Spleen (tissue), 11 donors: ENCODE measurements at regions not wholly inside any gene's neighbourhood (a gene's known extent, or its start where the extent isn't known, plus 50 kb on each side); places are given as distances from the start of the nearest gene placed in this dataset.

ENCODE experiments used
- DNase-seq: peaks from one replicate; pipeline ENCODE4 v3.0.0-alpha.2; 2020
- H3K27ac ChIP-seq, 8 donors: fragments of 200-600 bp; sonication (generic) in 7 of 8; 1 replicate in 4 of 8; 2 replicates in 4 of 8; pipeline versions ENCODE4 v1.5.0 to v1.8.0; 2016 to 2021; ENCODE audit warnings: inconsistent platforms in 4 of 8, mild to moderate bottlenecking in 4 of 8, moderate library complexity in 1 of 8
- H3K27me3 ChIP-seq, 7 donors: fragments of 200-600 bp; sonication (generic) in 6 of 7; replicated peaks in 1 of 7; 1 replicate in 4 of 7; 2 replicates in 3 of 7; pipeline versions ENCODE4 v1.5.0 to v1.8.0; 2016 to 2021; ENCODE audit warnings: inconsistent platforms in 3 of 7, mild to moderate bottlenecking in 1 of 7
- H3K36me3 ChIP-seq, 6 donors: fragments of 200-600 bp; sonication (generic) in 5 of 6; 1 replicate in 4 of 6; 2 replicates in 2 of 6; pipeline versions ENCODE4 v1.5.0 to v1.8.0; 2016 to 2021; ENCODE audit warnings: inconsistent platforms in 2 of 6
- H3K4me1 ChIP-seq, 6 donors: fragments of 200-600 bp; sonication (generic) in 5 of 6; 1 replicate in 3 of 6; 2 replicates in 3 of 6; pipeline versions ENCODE4 v1.5.0 to v1.8.0; 2016 to 2021; ENCODE audit warnings: inconsistent platforms in 3 of 6
- H3K4me3 ChIP-seq, 8 donors: fragments of 200-600 bp; sonication (generic) in 7 of 8; 1 replicate in 4 of 8; 2 replicates in 4 of 8; pipeline versions ENCODE4 v1.5.0 to v1.8.0; 2016 to 2021; ENCODE audit warnings: inconsistent platforms in 4 of 8, mild to moderate bottlenecking in 4 of 8, moderate library complexity in 2 of 8
- H3K9me3 ChIP-seq, 8 donors: fragments of 200-600 bp; sonication (generic) in 7 of 8; 1 replicate in 4 of 8; 2 replicates in 4 of 8; pipeline versions ENCODE4 v1.5.0 to v1.8.0; 2016 to 2021; ENCODE audit warnings: inconsistent platforms in 4 of 8
- CTCF ChIP-seq, 11 experiments: fragments of 200-600 bp in 7 of 11; fragments of 450-650 bp in 4 of 11; sonication (generic) in 4 of 11; IDR thresholded peaks in 8 of 11; conservative IDR thresholded peaks in 3 of 11; 1 replicate in 7 of 11; 2 replicates in 4 of 11; pipeline versions ENCODE4 v1.4.0 to v1.8.0; 2016 to 2021; ENCODE audit warnings: antibody characterized with exemption in 11 of 11, inconsistent platforms in 4 of 11, mild to moderate bottlenecking in 1 of 11
- POLR2A ChIP-seq, 3 donors: fragments of 450-650 bp; IDR thresholded peaks; one replicate each; pipeline ENCODE4 v1.5.1; 2017; ENCODE audit warnings: antibody characterized with exemption in 3 of 3, mild to moderate bottlenecking in 1 of 3
- POLR2AphosphoS5 ChIP-seq, 3 donors: sonication (generic); formaldehyde crosslinking; IDR thresholded peaks; one replicate each; pipeline ENCODE4 v1.5.1; 2017; ENCODE audit warnings: antibody characterized with exemption in 3 of 3
- WGBS, 5 donors: extraction: QIAGEN DNeasy Blood & Tissue Kit in 3 of 5; methylation state at CpG; one replicate each; pipeline versions ENCODE4 v1.1.5 to v1.1.7; 2013 to 2018; 5-methylcytosine and 5-hydroxymethylcytosine counted together
- intact Hi-C: fragments of 100-400 bp; cut with DNase I; formaldehyde crosslinking; loops from one replicate; pipeline ENCODE4 v1.15.0; 2023; ENCODE audit warnings: low total_unique reads
- donor health status: healthy with polysubstance abuse.
- donor health status: DM: no; HTN: no; CAD: no; lungs with moderate emphysema.
- donor health status: DM: no; HTN: no; CAD: no.
- donor health status: Bipolar disorder and iron deficiency.
- donor health status: healthy.
- donor health status: DM: no; HTN: no; CAD: no.
- donor health status: DM: yes; HTN: yes; CAD: no.

GRCh38 chr18:34283506-34283905, 58.8 kb upstream of the NOL4 start:
- Histone ChIP-seq H3K4me1 (no peaks in the 10 kb centered on the region), H3K36me3 (no peaks in the 10 kb centered on the region), H3K4me3 (no peak overlapping the region), H3K27me3 (no peaks in the 10 kb centered on the region), H3K27ac (no peak overlapping the region), H3K9me3 (peaks cover 0 to 22% (median 15%) of the 10 kb centered on the region in 8 donors)
- intact Hi-C loops: no loop called here
- DNase-seq: no peak
- 72 to 89% (median 75%) methylated on average over 1 of the region's 1 CpG for WGBS, 5 donors
- TF ChIP-seq CTCF (IDR thresholded peaks at IDR 0.05 in 8 of 11, conservative IDR thresholded peaks at IDR 0.05 in 3 of 11): no peak
- TF ChIP-seq POLR2AphosphoS5 (IDR thresholded peaks at IDR 0.05): no peak
- TF ChIP-seq POLR2A (IDR thresholded peaks at IDR 0.05): no peak

GRCh38 chr18:34287825-34288224, 63.1 kb upstream of the NOL4 start:
- intact Hi-C loops: no loop called here
- DNase-seq: no peak
- peaks cover 0 to 33% (median 17%) of the 10 kb centered on the region in 8 donors for H3K9me3 ChIP-seq

GRCh38 chr18:34292594-34292993, 67.9 kb upstream of the NOL4 start:
- DNase-seq: no peak
- intact Hi-C loops: no loop called here
- Histone ChIP-seq H3K27me3 (no peaks in the 10 kb centered on the region), H3K36me3 (no peaks in the 10 kb centered on the region), H3K9me3 (peaks cover 0 to 20% (median 12%) of the 10 kb centered on the region in 8 donors), H3K4me3 (no peak overlapping the region), H3K27ac (no peak overlapping the region), H3K4me1 (no peaks in the 10 kb centered on the region)
- WGBS, 5 donors: 52 to 73% (median 64%) methylated on average over 2 of the region's 2 CpGs
- TF ChIP-seq POLR2A (IDR thresholded peaks at IDR 0.05): no peak
- TF ChIP-seq CTCF (IDR thresholded peaks at IDR 0.05 in 8 of 11, conservative IDR thresholded peaks at IDR 0.05 in 3 of 11): no peak
- no peak for TF ChIP-seq POLR2AphosphoS5 (IDR thresholded peaks at IDR 0.05)

More at GRCh38 chr18:34287825-34288224, 63.1 kb upstream of the NOL4 start:
- Histone ChIP-seq H3K36me3 (no peaks in the 10 kb centered on the region), H3K4me1 (no peaks in the 10 kb centered on the region), H3K4me3 (no peak overlapping the region), H3K27me3 (no peaks in the 10 kb centered on the region), H3K27ac (no peak overlapping the region)
- no peak for TF ChIP-seq POLR2A (IDR thresholded peaks at IDR 0.05)
- TF ChIP-seq CTCF (IDR thresholded peaks at IDR 0.05 in 8 of 11, conservative IDR thresholded peaks at IDR 0.05 in 3 of 11): no peak
- no peak for TF ChIP-seq POLR2AphosphoS5 (IDR thresholded peaks at IDR 0.05)

GRCh38 chr18:34297287-34297686, 72.6 kb upstream of the NOL4 start:
- intact Hi-C loops: no loop called here

More at GRCh38 chr18:34297287-34297686, 72.6 kb upstream of the NOL4 start:
- Histone ChIP-seq H3K9me3 (peaks cover 0 to 7% (median 0%) of the 10 kb centered on the region in 8 donors), H3K27me3 (no peaks in the 10 kb centered on the region), H3K27ac (no peak overlapping the region), H3K4me3 (no peak overlapping the region), H3K36me3 (no peaks in the 10 kb centered on the region), H3K4me1 (no peaks in the 10 kb centered on the region)
- DNase-seq: no peak
- TF ChIP-seq POLR2A (IDR thresholded peaks at IDR 0.05) (no peak), CTCF (IDR thresholded peaks at IDR 0.05 in 8 of 11, conservative IDR thresholded peaks at IDR 0.05 in 3 of 11) (no peak), POLR2AphosphoS5 (IDR thresholded peaks at IDR 0.05) (no peak)
